NCI-H1436 treated with DMSO at 0.1 percent for 48 hours (cell line): ENCODE measurements at regions not wholly inside any gene's neighbourhood (a gene's known extent, or its start where the extent isn't known, plus 50 kb on each side); places are given as distances from the start of the nearest gene placed in this dataset.
"Not testable (repeated sequence)": the region's sequence is repeated elsewhere in the genome, so short reads cannot be mapped to it uniquely, and the experiment has no call there.

Experiments
- DNase-seq: peaks from one replicate; lab custom pipeline; 2025; lab: John Stamatoyannopoulos, UW

- no peak for DNase-seq
These were observed 1277.6 kb upstream of the SEL1L start for GRCh38 chr14:82811246-82811645.

- not testable (repeated sequence) for DNase-seq
These were observed 1280.7 kb upstream of the SEL1L start for GRCh38 chr14:82814339-82814738.

- DNase-seq, result no peak
These were observed 1296.9 kb upstream of the SEL1L start for GRCh38 chr14:82830596-82830995.

GRCh38 chr14:82836256-82836950 is 1302.8 kb upstream of the SEL1L start:
- no peak for DNase-seq

- DNase-seq, result no peak
These were observed 1304.0 kb upstream of the SEL1L start for GRCh38 chr14:82837611-82838140.

GRCh38 chr14:82850576-82850975 is 1316.9 kb upstream of the SEL1L start:
- DNase-seq, result no peak

- DNase-seq, result no peak
These were observed 1320.5 kb upstream of the SEL1L start for GRCh38 chr14:82854131-82854530.

GRCh38 chr14:82854901-82855300 is 1321.2 kb upstream of the SEL1L start:
- DNase-seq, result no peak

GRCh38 chr14:82855912-82856391 is 1322.3 kb upstream of the SEL1L start:
- DNase-seq, result no peak

- DNase-seq, result no peak
These were observed 1327.7 kb upstream of the SEL1L start for GRCh38 chr14:82861313-82861712.

GRCh38 chr14:82872494-82872893 is 1338.8 kb upstream of the SEL1L start:
- no peak for DNase-seq

GRCh38 chr14:82878951-82879350 is 1345.3 kb upstream of the SEL1L start:
- DNase-seq, result no peak

GRCh38 chr14:82879949-82880535 is 1346.4 kb upstream of the SEL1L start:
- DNase-seq, result no peak

- DNase-seq, result no peak
These were observed 1353.0 kb upstream of the SEL1L start for GRCh38 chr14:82886670-82887069.

GRCh38 chr14:82889701-82890100 is 1356.0 kb upstream of the SEL1L start:
- DNase-seq, result no peak

GRCh38 chr14:82896476-82896875 is 1362.8 kb upstream of the SEL1L start:
- no peak for DNase-seq

GRCh38 chr14:82897469-82898308 is 1364.0 kb upstream of the SEL1L start:
- DNase-seq, result no peak

GRCh38 chr14:82905762-82906161 is 1372.1 kb upstream of the SEL1L start:
- DNase-seq, result no peak

GRCh38 chr14:82911930-82912329 is 1378.3 kb upstream of the SEL1L start:
- DNase-seq, result no peak

GRCh38 chr14:82913396-82913795 is 1379.7 kb upstream of the SEL1L start:
- DNase-seq, result no peak

GRCh38 chr14:82915381-82915780 is 1381.7 kb upstream of the SEL1L start:
- DNase-seq, result no peak

GRCh38 chr14:82935691-82936090 is 1402.0 kb upstream of the SEL1L start:
- DNase-seq, result no peak

- DNase-seq, result no peak
These were observed 1417.5 kb upstream of the SEL1L start for GRCh38 chr14:82951171-82951570.
